K562 (cell line): ENCODE measurements at regions not wholly inside any gene's neighbourhood (a gene's known extent, or its start where the extent isn't known, plus 50 kb on each side); places are given as distances from the start of the nearest gene placed in this dataset.

Source experiments
- ATAC-seq: fragments of 200-7000 bp; cut with Tn5 transposase; 3 replicates; pipeline ENCODE4 v1.9.1; 2020; ENCODE audit warnings: moderate library complexity
- BruUV-seq: library from RNA; stranded (reverse); fragments of 400-500 nt; replicated peaks from 2 replicates; lab custom pipeline; 2021; lab: Mats Ljungman, UMichigan
- CTCF ChIA-PET: fragments of 300-600 bp; formaldehyde crosslinking; extraction: SDS; loops from one replicate; lab custom pipeline; 2021; ENCODE audit warnings: low intra/inter-chr PET ratio; lab: Yijun Ruan, JAX
- POLR2A ChIA-PET: fragments of 300-600, 350-650 bp; sonication (Branson Sonifier 250); formaldehyde crosslinking; extraction: SDS; loops from one replicate; lab custom pipeline; 2021; ENCODE audit warnings: antibody characterized with exemption, inconsistent platforms; lab: Yijun Ruan, JAX
- DNase-seq, 4 experiments: peaks; one replicate each; pipeline versions ENCODE4 v3.0.0 to v3.0.0-alpha.2; 2011 to 2018; ENCODE audit warnings: low spot score in 3 of 4, mixed read lengths in 3 of 4; ENCODE audit errors: extremely low read depth in 1 of 4
- FAIRE-seq: peaks from 2 replicates; lab custom pipeline; 2011; peaks lifted over from hg19 to GRCh38; lab: Jason Lieb, UNC
- H2AFZ ChIP-seq: 2 replicates; pipeline ENCODE4 v1.6.0; 2011; ENCODE audit warnings: low read depth, low read length, control low read depth, inconsistent platforms
- H3K27ac ChIP-seq: fragments of 200-600 bp; 3 replicates; pipeline ENCODE4 v1.8.0; 2011; ENCODE audit warnings: low read depth, mild to moderate bottlenecking, control low read depth, inconsistent platforms, low read length, moderate library complexity, mixed read lengths; ENCODE audit errors: extremely low read depth
- H3K27me3 ChIP-seq, 2 experiments: fragments of 300-600 bp in 1 of 2; 2 replicates in 1 of 2; 3 replicates in 1 of 2; pipeline versions ENCODE4 v1.6.0 to v1.8.0; 2011; ENCODE audit warnings: inconsistent platforms in 2 of 2, low read length in 2 of 2, mild to moderate bottlenecking in 1 of 2, mixed read lengths in 1 of 2, moderate library complexity in 1 of 2; ENCODE audit not compliant: control insufficient read depth in 2 of 2, insufficient read depth in 2 of 2
- H3K36me3 ChIP-seq: fragments of 300-600 bp; 3 replicates; pipeline ENCODE4 v1.8.0; 2011; ENCODE audit warnings: mild to moderate bottlenecking, low read length, inconsistent platforms; ENCODE audit not compliant: control insufficient read depth, insufficient read depth
- H3K4me1 ChIP-seq, 2 experiments: fragments of 200-600 bp in 1 of 2; replicated peaks in 1 of 2; 2 replicates in 1 of 2; 3 replicates in 1 of 2; pipeline versions ENCODE4 v1.5.1 to v1.8.0; 2011; ENCODE audit warnings: inconsistent platforms in 2 of 2, low read length in 2 of 2, mild to moderate bottlenecking in 1 of 2, mixed read lengths in 1 of 2, moderate library complexity in 1 of 2; ENCODE audit not compliant: control insufficient read depth in 2 of 2, insufficient read depth in 2 of 2
- H3K4me2 ChIP-seq: 2 replicates; pipeline ENCODE4 v1.6.1; 2011; ENCODE audit warnings: low read length, control low read depth, inconsistent platforms, mixed read lengths; ENCODE audit not compliant: insufficient read depth
- H3K4me3 ChIP-seq: fragments of 200-600 bp; sonication (generic), shearing (Covaris generic); 2 replicates; pipeline ENCODE4 v1.5.1; 2016; ENCODE audit warnings: control low read depth, inconsistent platforms
- H3K79me2 ChIP-seq: fragments of 200-600 bp; 3 replicates; pipeline ENCODE4 v1.8.0; 2011; ENCODE audit warnings: low read length, inconsistent platforms; ENCODE audit not compliant: control insufficient read depth, insufficient read depth
- H3K9ac ChIP-seq, 2 experiments: 2 replicates each; pipeline versions ENCODE4 v1.6.0 to v1.6.1; 2011; ENCODE audit warnings: low read depth in 2 of 2, low read length in 2 of 2, control low read depth in 1 of 2, inconsistent platforms in 1 of 2, mild to moderate bottlenecking in 1 of 2, mixed read lengths in 1 of 2; ENCODE audit not compliant: insufficient read depth in 1 of 2
- H3K9me1 ChIP-seq: one replicate; pipeline ENCODE4 v1.6.0; 2011; ENCODE audit warnings: inconsistent platforms, mild to moderate bottlenecking, low read length, moderate library complexity; ENCODE audit not compliant: control insufficient read depth, insufficient read depth
- H3K9me3 ChIP-seq: replicated peaks from 2 replicates; pipeline ENCODE4 v1.5.1; 2011; ENCODE audit warnings: low read depth, low read length, inconsistent platforms; ENCODE audit not compliant: control insufficient read depth, insufficient read depth
- H4K20me1 ChIP-seq: replicated peaks from 2 replicates; pipeline ENCODE4 v1.6.1; 2011; ENCODE audit warnings: low read length, inconsistent platforms, mixed read lengths; ENCODE audit not compliant: control insufficient read depth, insufficient read depth
- CHD2 ChIP-seq: IDR thresholded peaks from 2 replicates; pipeline ENCODE4 v1.6.1; 2011; ENCODE audit warnings: low read depth, low read length
- KDM2B ChIP-seq: fragments of 250-450 bp; sonication (Bioruptor Pico); IDR thresholded peaks from 2 replicates; pipeline ENCODE4 v1.8.0; 2021; ENCODE audit warnings: mild to moderate bottlenecking, moderate library complexity
- PCBP1 ChIP-seq: fragments of 200-400 bp; formaldehyde crosslinking; IDR thresholded peaks from 2 replicates; pipeline ENCODE4 v1.6.1; 2018; ENCODE audit warnings: mild to moderate bottlenecking, low read depth, low read length; ENCODE audit not compliant: poor library complexity, severe bottlenecking
- PHB ChIP-seq: fragments of 250-450 bp; sonication (Bioruptor Pico); IDR thresholded peaks from 2 replicates; pipeline ENCODE4 v1.5.0; 2021
- POLR2B ChIP-seq: fragments of 450-650 bp; IDR thresholded peaks from 2 replicates; pipeline ENCODE4 v1.6.1; 2018; ENCODE audit warnings: low read depth; ENCODE audit not compliant: partially characterized antibody
- PYGO2 ChIP-seq: fragments of 450-650 bp; IDR thresholded peaks from 2 replicates; pipeline ENCODE4 v1.6.1; 2016; ENCODE audit warnings: mild to moderate bottlenecking, missing genetic modification characterization, moderate library complexity, missing compliant biosample characterization
- RNF219 ChIP-seq: fragments of 250-450 bp; sonication (Bioruptor Pico); IDR thresholded peaks from 2 replicates; pipeline ENCODE4 v1.5.0; 2022; ENCODE audit warnings: mild to moderate bottlenecking
- TOE1 ChIP-seq, 2 experiments: fragments of 450-650 bp in 1 of 2; sonication (generic) in 1 of 2; formaldehyde crosslinking in 1 of 2; IDR thresholded peaks; 2 replicates each; pipeline versions ENCODE4 v1.7.1 to v1.8.0; 2016 to 2022; ENCODE audit warnings: borderline replicate concordance in 2 of 2, mild to moderate bottlenecking in 2 of 2, antibody characterized with exemption in 1 of 2, inconsistent platforms in 1 of 2, low read depth in 1 of 2, missing genetic modification reagents in 1 of 2, moderate library complexity in 1 of 2
- TRIM28 ChIP-seq: fragments of 450-650 bp; IDR thresholded peaks from 2 replicates; pipeline ENCODE4 v1.6.1; 2017
- XRCC3 ChIP-seq: fragments of 450-650 bp; IDR thresholded peaks from 2 replicates; pipeline ENCODE4 v1.6.1; 2017; ENCODE audit warnings: mild to moderate bottlenecking, moderate library complexity
- ZNF124 ChIP-seq: sonication (generic); formaldehyde crosslinking; IDR thresholded peaks from 2 replicates; pipeline ENCODE4 v1.8.1; 2022; ENCODE audit warnings: missing genetic modification reagents
- ZNF347 ChIP-seq: fragments of 450-650 bp; formaldehyde crosslinking; IDR thresholded peaks from 2 replicates; pipeline ENCODE4 v1.4.0; 2020; ENCODE audit warnings: low read depth, mild to moderate bottlenecking, moderate library complexity
- WGBS: fragments of 100-300 bp; shearing (Covaris generic); methylation state at CpG from one replicate; pipeline ENCODE4 v1.1.6; 2016; ENCODE audit warnings: low coverage, mixed read lengths; ENCODE audit not compliant: insufficient coverage; ENCODE audit errors: missing lambda C conversion rate; 5-methylcytosine and 5-hydroxymethylcytosine counted together
- in situ Hi-C: fragments of 300-500 bp; cut with MboI; formaldehyde crosslinking; loops from 4 replicates; pipeline ENCODE4 v1.15.0; 2018; ENCODE audit warnings: inconsistent platforms, mixed read lengths
- intact Hi-C: fragments of 100-400 bp; cut with micrococcal nuclease; formaldehyde crosslinking; loops from 2 replicates; pipeline ENCODE4 v1.14.2; 2022

DNA sequence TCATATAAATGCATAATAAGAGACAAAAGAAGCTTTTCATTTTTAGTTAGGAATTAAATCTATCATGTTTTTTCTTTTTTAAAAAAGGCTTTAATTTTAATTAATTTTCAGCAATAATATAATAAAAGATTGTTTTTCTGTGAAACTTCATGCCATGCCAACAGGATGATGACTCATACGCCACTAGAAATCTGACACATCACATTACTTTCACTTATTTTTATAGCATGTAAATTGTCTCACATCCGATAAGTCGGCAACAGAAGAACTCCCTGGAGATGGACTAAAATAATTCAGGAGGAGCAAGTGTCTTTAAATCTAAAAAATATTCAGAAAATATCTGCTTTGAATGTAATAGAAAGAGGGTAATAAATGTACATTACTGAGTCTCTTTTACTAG is 1024.2 kb upstream of the ACVR2A start:
- H3K4me2 ChIP-seq: no peak overlapping the region
- ATAC-seq: no peak

DNA sequence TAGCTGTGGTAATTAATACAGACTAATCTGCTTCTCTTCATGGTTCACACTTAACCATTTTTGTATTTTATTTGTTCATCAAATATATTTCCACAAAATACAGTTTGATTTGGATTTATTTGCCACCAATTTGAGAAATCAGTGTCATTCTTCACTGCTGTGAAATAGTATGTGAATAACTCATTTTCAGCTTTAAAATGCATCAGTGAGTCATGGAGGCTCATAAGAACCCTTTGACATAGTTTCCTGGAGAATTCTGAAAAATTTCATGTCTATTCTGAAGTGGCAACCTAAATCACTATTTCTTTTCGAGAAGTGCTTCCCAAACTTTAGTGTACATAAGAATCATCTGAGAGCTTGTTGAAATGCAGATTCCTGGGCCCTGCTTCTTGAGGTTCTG is 1026.7 kb upstream of the ACVR2A start:
- H3K9ac ChIP-seq: no peak overlapping the region
- no peak overlapping the region for H3K4me3 ChIP-seq
- CTCF ChIA-PET: no interaction called here
- in situ Hi-C loops (no loop called here), intact Hi-C loops (no loop called here)
- POLR2A ChIA-PET: no interaction called here
- no peaks in the 10 kb centered on the region for H3K79me2 ChIP-seq
- H3K36me3 ChIP-seq: no peaks in the 10 kb centered on the region
- H3K9me1 ChIP-seq: no peaks in the 10 kb centered on the region
- BruUV-seq: no TSS peak
- DNase-seq: no peak
- H3K4me2 ChIP-seq: no peak overlapping the region
- no peak for FAIRE-seq
- no peak overlapping the region for H2AFZ ChIP-seq
- WGBS: 0% methylated on average over 1 of the region's 1 CpG
- no peak overlapping the region for H3K27ac ChIP-seq
- H3K9me3 ChIP-seq: no peaks in the 10 kb centered on the region
- H3K27me3 ChIP-seq: no peaks in the 10 kb centered on the region
- H4K20me1 ChIP-seq: no peaks in the 10 kb centered on the region
- no peak for ATAC-seq
- no peaks in the 10 kb centered on the region for H3K4me1 ChIP-seq
- TF ChIP-seq ZNF347 (no peak), RNF219 (no peak), PYGO2 (tag) (no peak), PCBP1 (no peak), TRIM28 (no peak), CHD2 (no peak), ZNF124 (CRISPR knock-in tag) (no peak), POLR2B (no peak), PHB (CRISPR knock-in tag) (no peak)

More for the DNA sequence above, 1024.2 kb upstream of the ACVR2A start:
- in situ Hi-C loops: no loop called here
- no peak overlapping the region for H3K27ac ChIP-seq
- no peak for DNase-seq
- TF ChIP-seq KDM2B (no peak), XRCC3 (no peak), TOE1 (IDR thresholded peaks at IDR 0.05; ENCODE audit: borderline replicate concordance) (no peak), TOE1 (CRISPR knock-in tag; IDR thresholded peaks at IDR 0.05; ENCODE audit: borderline replicate concordance, low read depth) (no peak)
- TF ChIP-seq, all 486 proteins: peak for 0
- WGBS: 0% methylated on average over 3 of the region's 3 CpGs
- no peak overlapping the region for H2AFZ ChIP-seq
- no peaks in the 10 kb centered on the region for H3K36me3 ChIP-seq
- H3K9me1 ChIP-seq: no peaks in the 10 kb centered on the region
- POLR2A ChIA-PET: no interaction called here
- no peak overlapping the region for H3K4me3 ChIP-seq
- H3K4me1 ChIP-seq: no peaks in the 10 kb centered on the region
- CTCF ChIA-PET: no interaction called here
- H3K9ac ChIP-seq: no peak overlapping the region
- H3K27me3 ChIP-seq: no peaks in the 10 kb centered on the region
- BruUV-seq: no TSS peak
- FAIRE-seq: no peak
- H3K9me3 ChIP-seq: no peaks in the 10 kb centered on the region
- H3K79me2 ChIP-seq: no peaks in the 10 kb centered on the region
- intact Hi-C loops: no loop called here
- H4K20me1 ChIP-seq: no peaks in the 10 kb centered on the region
